OCI-LY7 (cell line): ENCODE measurements at regions not wholly inside any gene's neighbourhood (a gene's known extent, or its start where the extent isn't known, plus 50 kb on each side); places are given as distances from the start of the nearest gene placed in this dataset.
A peak's percentile ranks its signal among the peaks of the same experiment; 100 is the strongest.
"Not testable (repeated sequence)": the region's sequence is repeated elsewhere in the genome, so short reads cannot be mapped to it uniquely, and the experiment has no call there.

Source experiments
- BruUV-seq: library from RNA; stranded (reverse); fragments of 400-500 nt; replicated peaks from 2 replicates; lab custom pipeline; 2021; lab: Mats Ljungman, UMichigan
- CTCF ChIA-PET: fragments of 300-600 bp; sonication (Branson Sonifier 250); formaldehyde crosslinking; loops from one replicate; lab custom pipeline; 2022; ENCODE audit warnings: antibody characterized with exemption; ENCODE audit not compliant: unreplicated experiment; lab: Charles Lee
- POLR2A ChIA-PET: fragments of 300-600 bp; sonication (Branson Sonifier 250); formaldehyde crosslinking; loops from one replicate; lab custom pipeline; 2022; ENCODE audit warnings: antibody characterized with exemption; lab: Charles Lee
- DNase-seq: peaks from one replicate; pipeline ENCODE4 v3.0.0-alpha.2; 2015; ENCODE audit warnings: low spot score
- H2AFZ ChIP-seq: fragments of 200-600 bp; sonication (generic), shearing (Covaris generic); 2 replicates; pipeline ENCODE4 v1.6.1; 2014; ENCODE audit warnings: mild to moderate bottlenecking, antibody characterized with exemption, low read length, moderate library complexity
- H3K27ac ChIP-seq: fragments of 200-600 bp; sonication (generic); 2 replicates; pipeline ENCODE4 v1.5.1; 2014; ENCODE audit warnings: mixed run types, low read depth, mild to moderate bottlenecking, moderate library complexity, low read length, inconsistent platforms; ENCODE audit not compliant: poor library complexity, severe bottlenecking
- H3K36me3 ChIP-seq: fragments of 200-600 bp; sonication (generic); 2 replicates; pipeline ENCODE4 v1.6.1; 2014; ENCODE audit warnings: mild to moderate bottlenecking, antibody characterized with exemption, low read length, moderate library complexity, mixed read lengths; ENCODE audit not compliant: insufficient read depth
- H3K4me1 ChIP-seq: fragments of 200-600 bp; sonication (generic); 2 replicates; pipeline ENCODE4 v1.5.1; 2014; ENCODE audit warnings: mild to moderate bottlenecking, low read length; ENCODE audit not compliant: insufficient read depth, poor library complexity, severe bottlenecking
- H3K4me2 ChIP-seq: fragments of 200-600 bp; sonication (generic); 2 replicates; pipeline ENCODE4 v1.6.1; 2014; ENCODE audit warnings: mild to moderate bottlenecking, low read length
- H3K4me3 ChIP-seq: fragments of 200-600 bp; sonication (generic); 2 replicates; pipeline ENCODE4 v1.5.1; 2014; ENCODE audit warnings: mild to moderate bottlenecking, low read depth, low read length; ENCODE audit not compliant: poor library complexity, severe bottlenecking
- H3K79me2 ChIP-seq: fragments of 200-600 bp; sonication (generic); 2 replicates; pipeline ENCODE4 v1.6.1; 2016; ENCODE audit warnings: low read depth, mild to moderate bottlenecking, low read length, moderate library complexity, mixed read lengths; ENCODE audit not compliant: insufficient read depth
- H3K9me2 ChIP-seq: fragments of 200-600 bp; sonication (generic); 2 replicates; pipeline ENCODE4 v1.6.1; 2016; ENCODE audit warnings: mild to moderate bottlenecking, low read length, mixed read lengths; ENCODE audit not compliant: insufficient read depth
- H3K9me3 ChIP-seq: fragments of 200-600 bp; sonication (generic); 2 replicates; pipeline ENCODE4 v1.6.1; 2014; ENCODE audit warnings: mild to moderate bottlenecking, mixed run types, low read length, mixed read lengths
- H4K20me1 ChIP-seq: fragments of 200-600 bp; sonication (generic); 2 replicates; pipeline ENCODE4 v1.6.1; 2014; ENCODE audit warnings: mild to moderate bottlenecking, antibody characterized with exemption, low read length, moderate library complexity, mixed read lengths; ENCODE audit not compliant: insufficient read depth
- EZH2phosphoT487 ChIP-seq: fragments of 200-600 bp; sonication (generic); IDR thresholded peaks from 2 replicates; pipeline ENCODE4 v1.6.1; 2018; ENCODE audit warnings: low read depth, borderline replicate concordance, mild to moderate bottlenecking, mixed run types, antibody characterized with exemption, low read length, moderate library complexity, mixed read lengths
- intact Hi-C: fragments of 100-400 bp; cut with micrococcal nuclease; formaldehyde crosslinking; loops from one replicate; pipeline ENCODE4 v1.10.0; 2022; ENCODE audit not compliant: unreplicated experiment
- TF ChIP-seq, protein P1 (sequence below): fragments of 200-600 bp; sonication (generic); conservative IDR thresholded peaks from 2 replicates; pipeline ENCODE4 v1.5.1; 2014; ENCODE audit warnings: mild to moderate bottlenecking, antibody characterized with exemption, low read length, moderate library complexity, mixed read lengths

DNA sequence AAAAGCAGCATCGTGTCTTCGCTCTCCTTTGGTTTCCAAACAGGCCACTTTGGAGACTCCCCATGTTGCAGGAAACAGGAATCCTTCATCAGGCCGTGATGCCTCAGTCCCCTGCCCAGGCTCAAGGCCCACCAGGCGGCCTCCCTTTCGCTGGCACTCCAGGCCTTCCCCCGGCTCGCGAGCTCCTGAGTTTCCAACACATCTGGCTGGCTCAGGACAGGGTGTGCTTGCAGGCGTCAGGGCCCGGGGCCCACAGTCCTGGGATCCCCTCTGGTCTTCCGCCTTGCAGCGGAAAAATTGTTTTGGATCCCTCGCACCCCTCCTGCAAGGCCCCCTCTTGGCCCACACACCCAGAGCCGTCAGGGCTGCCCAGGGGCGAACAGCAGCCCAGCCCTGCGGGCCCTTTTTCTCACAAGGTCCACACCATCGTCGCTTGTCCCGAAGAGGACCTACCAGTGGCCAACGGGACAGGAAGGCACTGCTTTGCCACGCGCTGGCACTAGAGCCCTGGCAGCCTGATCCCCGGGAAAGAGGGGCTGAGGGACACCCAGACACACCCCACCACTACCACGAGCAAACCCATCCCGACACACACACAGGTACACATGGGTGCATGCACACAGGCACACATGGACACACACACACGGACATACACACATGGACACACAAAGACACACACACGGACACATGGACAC is 1930.9 kb upstream of the DEFB115 start:
- intact Hi-C loops, result no loop called here
- TF ChIP-seq, protein P1, sequence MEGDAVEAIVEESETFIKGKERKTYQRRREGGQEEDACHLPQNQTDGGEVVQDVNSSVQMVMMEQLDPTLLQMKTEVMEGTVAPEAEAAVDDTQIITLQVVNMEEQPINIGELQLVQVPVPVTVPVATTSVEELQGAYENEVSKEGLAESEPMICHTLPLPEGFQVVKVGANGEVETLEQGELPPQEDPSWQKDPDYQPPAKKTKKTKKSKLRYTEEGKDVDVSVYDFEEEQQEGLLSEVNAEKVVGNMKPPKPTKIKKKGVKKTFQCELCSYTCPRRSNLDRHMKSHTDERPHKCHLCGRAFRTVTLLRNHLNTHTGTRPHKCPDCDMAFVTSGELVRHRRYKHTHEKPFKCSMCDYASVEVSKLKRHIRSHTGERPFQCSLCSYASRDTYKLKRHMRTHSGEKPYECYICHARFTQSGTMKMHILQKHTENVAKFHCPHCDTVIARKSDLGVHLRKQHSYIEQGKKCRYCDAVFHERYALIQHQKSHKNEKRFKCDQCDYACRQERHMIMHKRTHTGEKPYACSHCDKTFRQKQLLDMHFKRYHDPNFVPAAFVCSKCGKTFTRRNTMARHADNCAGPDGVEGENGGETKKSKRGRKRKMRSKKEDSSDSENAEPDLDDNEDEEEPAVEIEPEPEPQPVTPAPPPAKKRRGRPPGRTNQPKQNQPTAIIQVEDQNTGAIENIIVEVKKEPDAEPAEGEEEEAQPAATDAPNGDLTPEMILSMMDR, result no peak
- no peak for TF ChIP-seq EZH2phosphoT487
- Histone ChIP-seq H3K4me1 (no peaks in the 10 kb centered on the region), H3K79me2 (no peaks in the 10 kb centered on the region), H4K20me1 (no peaks in the 10 kb centered on the region), H3K36me3 (no peaks in the 10 kb centered on the region), H3K9me2 (no peaks in the 10 kb centered on the region), H3K9me3 (0 out of 2 replicates have a peak, but pooled peaks cover 11% of the 10 kb centered on the region), H3K4me3 (no peak overlapping the region), H3K27ac (no peak overlapping the region), H3K4me2 (no peak overlapping the region), H2AFZ (no peak overlapping the region)
- no TSS peak for BruUV-seq
- ChIA-PET CTCF (no interaction called here), POLR2A (no interaction called here)
- DNase-seq, result no peak

DNA sequence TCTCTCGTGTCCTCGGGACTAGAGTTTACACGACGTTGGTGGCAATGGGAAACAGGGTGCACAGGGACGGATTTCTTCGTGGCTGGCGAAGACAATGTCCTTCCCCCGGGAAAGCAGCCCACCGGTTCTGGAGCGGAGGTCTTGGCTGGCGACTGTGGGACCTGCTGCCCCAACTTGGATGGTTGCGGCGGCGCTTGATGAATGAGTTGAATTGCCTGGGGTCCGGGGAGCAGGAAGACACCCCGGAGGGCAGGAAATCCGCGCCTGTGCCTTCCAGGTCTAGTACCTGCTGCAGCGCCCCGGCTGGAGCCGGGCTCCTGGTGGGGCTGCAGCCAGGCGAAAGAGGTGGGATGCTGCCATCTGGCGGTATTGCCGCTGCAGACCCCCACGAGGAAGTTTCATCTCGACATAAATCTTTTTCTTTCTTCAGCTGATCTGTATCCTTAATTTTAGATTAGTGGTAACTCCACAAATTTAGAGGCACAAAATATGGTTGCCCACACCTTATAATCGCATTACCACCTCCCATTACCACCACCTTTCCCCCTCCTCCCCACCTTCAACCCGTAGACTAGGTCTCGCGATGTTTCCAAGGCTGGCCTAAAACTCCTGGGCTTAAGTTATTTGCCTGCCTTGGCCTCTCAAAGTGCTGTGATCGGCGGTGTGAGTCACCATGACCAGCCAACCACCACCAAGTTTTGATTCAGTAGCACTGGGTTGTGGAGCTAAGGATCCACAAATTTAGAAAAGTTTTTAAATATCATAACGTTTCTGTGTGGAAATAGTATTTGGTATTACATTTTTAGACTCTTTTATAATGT is 1929.7 kb upstream of the DEFB115 start:
- TF ChIP-seq, protein P1, result 0 out of 2 replicates have a peak, but pooled peaks have one; percentile 25
- H2AFZ ChIP-seq, H3K27ac ChIP-seq, CTCF ChIA-PET, H3K4me2 ChIP-seq, H3K79me2 ChIP-seq, H3K4me1 ChIP-seq, DNase-seq, H4K20me1 ChIP-seq, H3K9me2 ChIP-seq, intact Hi-C loops, BruUV-seq, H3K36me3 ChIP-seq, POLR2A ChIA-PET, H3K4me3 ChIP-seq: not testable (repeated sequence)
- H3K9me3 ChIP-seq, result 0 out of 2 replicates have a peak, but pooled peaks cover 13% of the 10 kb centered on the region

DNA sequence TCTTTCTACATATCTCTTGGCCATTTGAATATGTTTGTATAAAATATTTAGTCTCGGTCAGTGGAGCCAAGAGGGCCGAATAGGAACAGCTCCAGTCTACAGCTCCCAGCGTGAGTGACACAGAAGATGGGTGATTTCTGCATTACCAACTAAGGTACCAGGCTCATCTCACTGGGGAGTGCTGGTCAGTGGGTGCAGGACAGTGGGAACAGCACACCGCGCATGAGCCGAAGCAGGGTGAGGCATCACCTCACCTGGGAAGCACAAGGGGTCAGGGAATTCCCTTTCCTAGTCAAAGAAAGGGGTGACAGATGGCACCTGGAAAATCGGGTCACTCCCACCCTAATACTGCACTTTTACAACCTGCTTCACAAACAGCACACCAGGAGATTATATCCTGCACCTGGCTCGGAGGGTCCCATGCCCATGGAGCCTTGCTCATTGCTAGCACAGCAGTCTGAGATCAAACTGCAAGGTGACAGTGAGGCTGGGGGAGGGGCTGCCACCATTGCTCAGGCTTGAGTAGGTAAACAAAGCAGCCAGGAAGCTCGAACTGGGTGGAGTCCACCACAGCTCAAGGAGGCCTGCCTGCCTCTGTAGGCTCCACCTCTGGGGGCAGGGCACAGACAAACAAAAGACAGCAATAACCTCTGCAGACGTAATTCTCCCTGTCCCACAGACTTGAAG is 1926.9 kb upstream of the DEFB115 start:
- H2AFZ ChIP-seq, POLR2A ChIA-PET, H4K20me1 ChIP-seq, DNase-seq, intact Hi-C loops, H3K4me2 ChIP-seq, BruUV-seq, H3K36me3 ChIP-seq, H3K27ac ChIP-seq, CTCF ChIA-PET, H3K79me2 ChIP-seq, H3K4me3 ChIP-seq, H3K9me2 ChIP-seq, H3K4me1 ChIP-seq: not testable (repeated sequence)
- 0 out of 2 replicates have a peak, but pooled peaks cover 13% of the 10 kb centered on the region for H3K9me3 ChIP-seq
